Uterus (tissue), 3 donors: ENCODE measurements at regions not wholly inside any gene's neighbourhood (a gene's known extent, or its start where the extent isn't known, plus 50 kb on each side); places are given as distances from the start of the nearest gene placed in this dataset.

Experiments used
- DNase-seq, 2 donors: peaks; one replicate each; pipeline ENCODE4 v3.0.0-alpha.2; 2019 to 2020
- H3K27ac ChIP-seq, 2 donors: fragments of 200-600 bp; sonication (generic); 1 replicate in 1 of 2; 2 replicates in 1 of 2; pipeline ENCODE4 v1.5.1; 2016 to 2018
- H3K27me3 ChIP-seq, 2 donors: fragments of 200-600 bp; sonication (generic); one replicate each; pipeline ENCODE4 v1.5.1; 2018 to 2019; ENCODE audit warnings: control low read depth in 1 of 2
- H3K36me3 ChIP-seq, 2 donors: fragments of 200-600 bp; sonication (generic); one replicate each; pipeline ENCODE4 v1.5.1; 2019; ENCODE audit warnings: control low read depth in 1 of 2
- H3K4me1 ChIP-seq, 2 donors: fragments of 200-600 bp; sonication (generic); one replicate each; pipeline ENCODE4 v1.5.1; 2018 to 2019; ENCODE audit warnings: control low read depth in 1 of 2
- H3K4me3 ChIP-seq, 2 donors: fragments of 200-600 bp; sonication (generic); 1 replicate in 1 of 2; 2 replicates in 1 of 2; pipeline ENCODE4 v1.5.1; 2018 to 2019; ENCODE audit warnings: mild to moderate bottlenecking in 1 of 2
- H3K9me3 ChIP-seq, 2 donors: fragments of 200-600 bp; sonication (generic); one replicate each; pipeline ENCODE4 v1.5.1; 2019; ENCODE audit warnings: control low read depth in 1 of 2
- POLR2A ChIP-seq, 2 donors: fragments of 450-650 bp; IDR thresholded peaks; one replicate each; pipeline ENCODE4 v1.6.1; 2016; ENCODE audit warnings: antibody characterized with exemption in 2 of 2, mild to moderate bottlenecking in 1 of 2, moderate library complexity in 1 of 2
- intact Hi-C: fragments of 100-400 bp; cut with DNase I; formaldehyde crosslinking; loops from one replicate; pipeline ENCODE4 v1.15.1; 2023; ENCODE audit warnings: low total_unique reads
- TF ChIP-seq, protein P1 (sequence below), 4 experiments: fragments of 200-600 bp in 2 of 4; fragments of 450-650 bp in 2 of 4; sonication (generic) in 2 of 4; IDR thresholded peaks; one replicate each; pipeline ENCODE4 v1.5.1; 2016 to 2019; ENCODE audit warnings: antibody characterized with exemption in 4 of 4, mild to moderate bottlenecking in 2 of 4, moderate library complexity in 1 of 4
- donor health status: DM: yes; HTN: yes; CAD: no.

DNA sequence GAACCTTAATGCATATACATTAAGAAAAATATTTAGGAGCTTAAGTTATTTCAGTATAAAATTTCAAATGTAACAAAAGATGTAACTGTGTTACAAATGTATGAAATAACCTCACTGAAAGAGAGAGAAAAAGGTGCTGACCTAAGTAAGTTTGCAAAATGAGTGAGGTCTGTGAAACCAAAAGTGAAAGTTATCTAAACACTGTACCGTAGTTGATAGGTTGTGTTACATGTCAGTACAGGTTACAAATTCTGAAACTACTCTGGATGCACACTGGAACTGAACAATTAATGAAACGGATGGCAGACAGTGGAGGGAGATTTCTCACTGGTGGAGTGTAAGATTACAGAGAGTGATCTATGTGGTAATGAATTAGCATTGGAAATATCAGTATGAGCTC lies 420.7 kb downstream of the ZNF385D start:
- Histone ChIP-seq H3K4me3 (peak overlapping the region in 1 of 2 donors; percentile 3), H3K9me3 (no peaks in the 10 kb centered on the region), H3K27me3 (no peaks in the 10 kb centered on the region), H3K36me3 (no peaks in the 10 kb centered on the region), H3K4me1 (no peaks in the 10 kb centered on the region), H3K27ac (no peak overlapping the region)
- intact Hi-C loops: no loop called here
- no peak for TF ChIP-seq POLR2A (IDR thresholded peaks at IDR 0.05)
- TF ChIP-seq, protein P1, sequence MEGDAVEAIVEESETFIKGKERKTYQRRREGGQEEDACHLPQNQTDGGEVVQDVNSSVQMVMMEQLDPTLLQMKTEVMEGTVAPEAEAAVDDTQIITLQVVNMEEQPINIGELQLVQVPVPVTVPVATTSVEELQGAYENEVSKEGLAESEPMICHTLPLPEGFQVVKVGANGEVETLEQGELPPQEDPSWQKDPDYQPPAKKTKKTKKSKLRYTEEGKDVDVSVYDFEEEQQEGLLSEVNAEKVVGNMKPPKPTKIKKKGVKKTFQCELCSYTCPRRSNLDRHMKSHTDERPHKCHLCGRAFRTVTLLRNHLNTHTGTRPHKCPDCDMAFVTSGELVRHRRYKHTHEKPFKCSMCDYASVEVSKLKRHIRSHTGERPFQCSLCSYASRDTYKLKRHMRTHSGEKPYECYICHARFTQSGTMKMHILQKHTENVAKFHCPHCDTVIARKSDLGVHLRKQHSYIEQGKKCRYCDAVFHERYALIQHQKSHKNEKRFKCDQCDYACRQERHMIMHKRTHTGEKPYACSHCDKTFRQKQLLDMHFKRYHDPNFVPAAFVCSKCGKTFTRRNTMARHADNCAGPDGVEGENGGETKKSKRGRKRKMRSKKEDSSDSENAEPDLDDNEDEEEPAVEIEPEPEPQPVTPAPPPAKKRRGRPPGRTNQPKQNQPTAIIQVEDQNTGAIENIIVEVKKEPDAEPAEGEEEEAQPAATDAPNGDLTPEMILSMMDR (IDR thresholded peaks at IDR 0.05): no peak
- no peak for DNase-seq

DNA sequence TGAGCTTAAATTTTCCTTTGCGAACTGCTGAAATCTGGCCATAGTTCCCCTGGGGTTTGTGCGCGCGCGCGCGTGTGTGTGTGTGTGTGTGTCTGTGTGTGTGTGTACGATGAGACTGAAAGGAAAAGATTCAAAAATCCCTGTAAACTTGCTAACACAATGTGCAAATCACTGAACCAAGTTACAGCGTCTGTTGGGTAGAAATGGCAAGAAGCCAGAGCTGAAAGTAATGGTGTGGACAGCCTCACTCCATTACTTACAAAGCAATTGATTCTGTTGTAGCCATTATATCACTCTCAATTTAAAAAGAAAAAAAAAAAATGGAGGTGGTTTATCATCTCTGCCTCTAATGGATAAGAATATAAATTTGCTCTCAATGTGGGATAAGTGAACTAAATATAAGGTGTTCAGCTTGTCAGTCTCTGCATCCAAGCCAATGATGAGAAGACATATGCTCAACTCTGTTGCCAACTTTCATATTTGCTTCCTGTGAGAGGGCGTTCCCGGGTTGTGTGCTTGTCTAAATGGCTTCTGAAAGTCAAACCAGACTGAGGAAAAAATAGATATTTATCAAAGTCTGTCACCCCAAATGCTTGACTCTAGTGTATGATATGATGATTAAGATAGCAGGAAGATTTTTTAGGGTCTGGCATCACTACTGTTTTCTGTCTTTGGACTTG lies 422.2 kb downstream of the ZNF385D start:
- no peaks in the 10 kb centered on the region for H3K9me3 ChIP-seq
- no peak overlapping the region for H3K27ac ChIP-seq
- H3K36me3 ChIP-seq: no peaks in the 10 kb centered on the region
- intact Hi-C loops: no loop called here
- H3K27me3 ChIP-seq: no peaks in the 10 kb centered on the region
- no peak for DNase-seq
- no peaks in the 10 kb centered on the region for H3K4me1 ChIP-seq
- no peak for TF ChIP-seq POLR2A (IDR thresholded peaks at IDR 0.05)
- TF ChIP-seq, protein P1 (IDR thresholded peaks at IDR 0.05): no peak
- H3K4me3 ChIP-seq: no peak overlapping the region

DNA sequence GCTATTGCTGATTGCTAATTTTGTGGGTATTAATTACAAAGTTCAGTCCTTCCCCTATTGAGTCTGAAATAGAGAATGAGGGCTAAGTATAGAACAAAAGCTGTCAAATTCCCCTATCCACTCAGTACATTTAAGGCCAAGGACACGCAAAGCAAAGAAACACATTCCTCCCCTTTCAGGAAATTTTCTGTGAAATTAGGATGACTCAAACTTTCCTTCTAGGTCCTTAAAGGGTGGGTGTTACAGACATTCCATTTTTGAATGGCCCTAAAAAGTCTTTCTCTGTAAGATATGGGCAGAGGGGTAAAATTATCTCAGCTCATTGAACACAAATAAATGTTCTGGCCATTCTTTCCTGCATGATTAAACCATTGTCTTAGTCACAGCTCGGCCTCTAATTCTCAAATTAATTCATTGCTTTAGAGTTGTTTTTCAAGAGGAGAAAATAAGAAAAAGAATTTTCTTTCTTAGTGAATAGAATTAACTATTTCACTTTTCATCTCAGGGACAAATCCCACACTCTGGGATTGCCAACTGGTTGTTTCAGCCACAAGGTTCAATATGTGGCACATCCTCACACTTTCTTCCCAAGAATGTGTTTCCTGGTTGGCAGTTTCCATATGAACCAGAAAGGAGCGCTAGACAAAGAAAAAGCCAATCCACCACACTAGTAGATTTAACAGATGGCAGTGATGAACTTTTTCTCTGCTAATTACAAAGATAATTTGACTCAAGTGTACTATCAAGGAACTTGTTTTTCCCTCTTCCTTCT lies 424.1 kb downstream of the ZNF385D start:
- H3K4me1 ChIP-seq: no peaks in the 10 kb centered on the region
- peak overlapping the region in 1 of 2 donors; percentile 7 for H3K27ac ChIP-seq
- H3K36me3 ChIP-seq: no peaks in the 10 kb centered on the region
- H3K4me3 ChIP-seq: no peak overlapping the region
- DNase-seq: no peak
- no peaks in the 10 kb centered on the region for H3K9me3 ChIP-seq
- intact Hi-C loops: no loop called here
- H3K27me3 ChIP-seq: no peaks in the 10 kb centered on the region
- TF ChIP-seq, protein P1 (IDR thresholded peaks at IDR 0.05): no peak
- TF ChIP-seq POLR2A (IDR thresholded peaks at IDR 0.05): no peak

DNA sequence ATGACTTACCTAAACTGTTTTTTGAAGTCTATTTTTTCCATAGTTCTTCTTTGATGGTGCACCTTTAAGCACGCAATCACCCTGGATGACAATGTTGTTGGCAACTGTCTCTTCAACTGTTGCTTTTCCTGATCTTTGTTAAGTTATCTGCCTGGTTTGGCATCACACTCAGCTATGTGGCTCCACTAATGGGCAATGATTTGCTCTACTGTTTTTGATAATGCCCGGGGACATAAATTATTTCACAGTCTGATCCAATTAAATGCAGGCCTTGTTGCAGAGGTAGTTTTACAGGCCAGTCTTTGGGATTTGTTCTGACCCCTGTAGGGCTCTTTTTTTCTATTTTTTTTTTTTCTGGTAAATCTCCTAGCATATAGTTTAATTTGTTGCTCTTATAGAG lies 436.3 kb downstream of the ZNF385D start:
- no peaks in the 10 kb centered on the region for H3K27me3 ChIP-seq
- no peak for DNase-seq
- no peaks in the 10 kb centered on the region for H3K36me3 ChIP-seq
- TF ChIP-seq, protein P1 (IDR thresholded peaks at IDR 0.05): no peak
- no peak for TF ChIP-seq POLR2A (IDR thresholded peaks at IDR 0.05)
- intact Hi-C loops: no loop called here
- no peaks in the 10 kb centered on the region for H3K4me1 ChIP-seq
- no peaks in the 10 kb centered on the region for H3K9me3 ChIP-seq
- no peak overlapping the region for H3K27ac ChIP-seq
- no peak overlapping the region for H3K4me3 ChIP-seq

DNA sequence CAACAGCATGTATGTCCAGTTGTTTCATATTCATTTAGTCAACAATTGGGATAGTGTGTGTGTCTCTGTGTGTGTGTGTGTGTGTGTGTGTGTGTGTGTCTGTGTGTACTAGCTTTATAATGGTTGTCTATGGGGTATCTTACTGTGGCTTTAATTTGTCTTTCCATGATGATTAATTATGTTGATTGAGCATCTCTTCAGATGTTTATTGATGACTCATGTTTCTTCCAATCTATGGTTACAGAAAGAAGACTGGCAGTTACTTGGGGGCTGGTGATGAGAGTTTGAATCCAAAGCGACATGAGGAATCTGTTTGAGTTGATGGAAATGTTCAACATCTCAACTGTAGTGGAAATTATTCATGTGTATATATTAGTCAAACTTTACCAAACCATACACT lies 440.1 kb downstream of the ZNF385D start:
- TF ChIP-seq, protein P1 (IDR thresholded peaks at IDR 0.05): no peak
- TF ChIP-seq POLR2A (IDR thresholded peaks at IDR 0.05): no peak
- H3K4me3 ChIP-seq: no peak overlapping the region
- intact Hi-C loops: no loop called here

More for the DNA sequence above, 440.1 kb downstream of the ZNF385D start:
- Histone ChIP-seq H3K27ac (no peak overlapping the region), H3K36me3 (no peaks in the 10 kb centered on the region), H3K27me3 (no peaks in the 10 kb centered on the region), H3K4me1 (no peaks in the 10 kb centered on the region), H3K9me3 (no peaks in the 10 kb centered on the region)
- DNase-seq: no peak
